ENCODE measurements at regions not wholly inside any gene's neighbourhood (a gene's known extent, or its start where the extent isn't known, plus 50 kb on each side); places are given as distances from the start of the nearest gene placed in this dataset.

- TF ChIP-seq CSRNP3 (CRISPR knock-in tag; IDR thresholded peaks at IDR 0.05) (no peak), CSDC2 (CRISPR knock-in tag; IDR thresholded peaks at IDR 0.05) (no peak), OSR1 (CRISPR knock-in tag; IDR thresholded peaks at IDR 0.05) (no peak), PATZ1 (CRISPR knock-in tag; IDR thresholded peaks at IDR 0.05; ENCODE audit: borderline replicate concordance) (no peak), ZFP30 (CRISPR knock-in tag; IDR thresholded peaks at IDR 0.05) (no peak), CREB5 (CRISPR knock-in tag; IDR thresholded peaks at IDR 0.05; ENCODE audit: low read depth) (no peak), ARNTL (CRISPR knock-in tag; IDR thresholded peaks at IDR 0.05; ENCODE audit: borderline replicate concordance, low read depth) (no peak), ZFP3 (CRISPR knock-in tag; IDR thresholded peaks at IDR 0.05) (no peak), TSHZ2 (CRISPR knock-in tag; IDR thresholded peaks at IDR 0.05) (no peak), ZC3H10 (CRISPR knock-in tag; IDR thresholded peaks at IDR 0.05) (no peak), RARB (CRISPR knock-in tag; IDR thresholded peaks at IDR 0.05) (no peak), ZNF565 (CRISPR knock-in tag; conservative IDR thresholded peaks at IDR 0.05; ENCODE audit: low read depth) (no peak), ESRRG (CRISPR knock-in tag; IDR thresholded peaks at IDR 0.05) (no peak)
Observed at GRCh38 chr6:14212632-14213031, 95.1 kb downstream of the CD83 start.
